ENCODE measurements at regions not wholly inside any gene's neighbourhood (a gene's known extent, or its start where the extent isn't known, plus 50 kb on each side); places are given as distances from the start of the nearest gene placed in this dataset.

GRCh38 chr11:45450189-45450588 is 164.0 kb upstream of the SYT13 start:
- Histone ChIP-seq H3K27ac (ENCODE audit: low read length) (no peak overlapping the region), H3K9ac (ENCODE audit: low read length) (no peak overlapping the region), H3K4me2 (ENCODE audit: low read length) (no peak overlapping the region), H2AFZ (ENCODE audit: low read depth, low read length) (no peak overlapping the region), H3K4me1 (ENCODE audit: low read length) (no peaks in the 10 kb centered on the region), H3K9me3 (ENCODE audit: insufficient read depth, low read length) (no peaks in the 10 kb centered on the region), H4K20me1 (ENCODE audit: insufficient read depth, low read length) (no peaks in the 10 kb centered on the region), H3K27me3 (ENCODE audit: low read depth, low read length) (peaks cover 30% of the 10 kb centered on the region), H3K79me2 (ENCODE audit: low read length) (no peaks in the 10 kb centered on the region), H3K4me3 (ENCODE audit: low read length) (no peak overlapping the region), H3K36me3 (replicated peaks; ENCODE audit: low read depth, low read length) (no peaks in the 10 kb centered on the region)
- TF ChIP-seq EZH2phosphoT487 (IDR thresholded peaks at IDR 0.05; ENCODE audit: low read depth), result no peak
- TF ChIP-seq, protein P1, sequence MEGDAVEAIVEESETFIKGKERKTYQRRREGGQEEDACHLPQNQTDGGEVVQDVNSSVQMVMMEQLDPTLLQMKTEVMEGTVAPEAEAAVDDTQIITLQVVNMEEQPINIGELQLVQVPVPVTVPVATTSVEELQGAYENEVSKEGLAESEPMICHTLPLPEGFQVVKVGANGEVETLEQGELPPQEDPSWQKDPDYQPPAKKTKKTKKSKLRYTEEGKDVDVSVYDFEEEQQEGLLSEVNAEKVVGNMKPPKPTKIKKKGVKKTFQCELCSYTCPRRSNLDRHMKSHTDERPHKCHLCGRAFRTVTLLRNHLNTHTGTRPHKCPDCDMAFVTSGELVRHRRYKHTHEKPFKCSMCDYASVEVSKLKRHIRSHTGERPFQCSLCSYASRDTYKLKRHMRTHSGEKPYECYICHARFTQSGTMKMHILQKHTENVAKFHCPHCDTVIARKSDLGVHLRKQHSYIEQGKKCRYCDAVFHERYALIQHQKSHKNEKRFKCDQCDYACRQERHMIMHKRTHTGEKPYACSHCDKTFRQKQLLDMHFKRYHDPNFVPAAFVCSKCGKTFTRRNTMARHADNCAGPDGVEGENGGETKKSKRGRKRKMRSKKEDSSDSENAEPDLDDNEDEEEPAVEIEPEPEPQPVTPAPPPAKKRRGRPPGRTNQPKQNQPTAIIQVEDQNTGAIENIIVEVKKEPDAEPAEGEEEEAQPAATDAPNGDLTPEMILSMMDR (IDR thresholded peaks at IDR 0.05; ENCODE audit: low read depth, low read length), result no peak

DNA sequence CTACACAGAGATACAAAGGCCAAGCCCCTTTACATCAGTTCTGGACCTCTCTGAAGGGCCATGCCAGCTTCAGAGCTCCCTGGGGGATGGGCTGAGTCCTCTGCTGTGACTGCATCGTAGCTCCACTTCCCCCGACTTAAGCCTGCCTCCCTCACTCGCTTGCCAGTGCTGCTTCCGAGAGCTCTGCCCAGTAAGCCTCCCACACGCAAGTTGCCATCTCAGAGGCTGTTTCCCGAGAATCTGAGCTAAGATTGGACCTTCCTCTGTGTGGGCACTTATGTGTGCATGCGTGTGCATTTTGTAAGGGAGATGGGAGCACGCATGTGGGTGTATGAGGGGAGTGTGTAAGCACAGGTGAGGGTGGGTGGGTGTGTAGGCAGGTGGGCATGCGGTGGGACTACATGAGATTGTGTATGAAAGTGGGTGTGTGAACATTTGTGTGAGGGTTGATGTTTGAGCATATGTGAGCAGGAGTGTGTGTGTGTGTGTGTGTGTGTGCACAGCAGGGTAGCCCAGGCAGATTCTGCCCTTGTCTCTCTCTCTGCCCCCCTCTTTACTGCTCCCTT is 163.0 kb upstream of the SYT13 start:
- Histone ChIP-seq H3K4me1 (ENCODE audit: low read length) (no peaks in the 10 kb centered on the region), H3K9ac (ENCODE audit: low read length) (no peak overlapping the region), H2AFZ (ENCODE audit: low read depth, low read length) (no peak overlapping the region), H3K9me3 (ENCODE audit: insufficient read depth, low read length) (no peaks in the 10 kb centered on the region), H3K79me2 (ENCODE audit: low read length) (no peaks in the 10 kb centered on the region), H3K4me2 (ENCODE audit: low read length) (no peak overlapping the region), H4K20me1 (ENCODE audit: insufficient read depth, low read length) (no peaks in the 10 kb centered on the region), H3K36me3 (replicated peaks; ENCODE audit: low read depth, low read length) (no peaks in the 10 kb centered on the region), H3K27me3 (ENCODE audit: low read depth, low read length) (peaks cover 33% of the 10 kb centered on the region), H3K27ac (ENCODE audit: low read length) (no peak overlapping the region), H3K4me3 (ENCODE audit: low read length) (no peak overlapping the region)
- TF ChIP-seq, protein P1 (IDR thresholded peaks at IDR 0.05; ENCODE audit: low read depth, low read length), result no peak
- no peak for TF ChIP-seq EZH2phosphoT487 (IDR thresholded peaks at IDR 0.05; ENCODE audit: low read depth)

GRCh38 chr11:45448561-45448960 is 162.4 kb upstream of the SYT13 start:
- Histone ChIP-seq H2AFZ (ENCODE audit: low read depth, low read length) (no peak overlapping the region), H3K27ac (ENCODE audit: low read length) (no peak overlapping the region), H3K4me3 (ENCODE audit: low read length) (no peak overlapping the region), H4K20me1 (ENCODE audit: insufficient read depth, low read length) (no peaks in the 10 kb centered on the region), H3K9me3 (ENCODE audit: insufficient read depth, low read length) (no peaks in the 10 kb centered on the region), H3K4me1 (ENCODE audit: low read length) (no peaks in the 10 kb centered on the region), H3K79me2 (ENCODE audit: low read length) (no peaks in the 10 kb centered on the region), H3K27me3 (ENCODE audit: low read depth, low read length) (peaks cover 39% of the 10 kb centered on the region), H3K9ac (ENCODE audit: low read length) (no peak overlapping the region), H3K4me2 (ENCODE audit: low read length) (no peak overlapping the region), H3K36me3 (replicated peaks; ENCODE audit: low read depth, low read length) (no peaks in the 10 kb centered on the region)
- no peak for TF ChIP-seq EZH2phosphoT487 (IDR thresholded peaks at IDR 0.05; ENCODE audit: low read depth)
- TF ChIP-seq, protein P1 (IDR thresholded peaks at IDR 0.05; ENCODE audit: low read depth, low read length), result no peak

DNA sequence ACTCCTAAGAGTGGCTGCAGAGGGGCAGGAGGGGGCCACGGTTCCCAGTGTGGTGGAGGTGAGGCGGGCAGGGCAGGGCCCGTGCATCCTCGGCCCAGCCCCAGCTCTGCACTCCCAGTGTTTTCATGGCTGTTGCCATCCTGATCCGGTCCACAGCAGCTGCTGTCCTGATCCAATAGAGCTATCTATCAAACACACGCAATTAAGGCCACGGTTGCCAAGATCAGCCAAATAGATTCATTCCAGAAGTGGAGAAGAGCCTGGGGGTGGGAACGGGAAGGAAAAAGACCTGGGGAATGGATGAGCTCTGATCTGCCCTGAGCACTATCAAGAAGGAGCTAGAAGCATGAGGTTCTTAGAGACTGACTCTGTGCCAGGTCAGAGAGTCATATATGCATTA is 160.9 kb upstream of the SYT13 start:
- no peak overlapping the region for H3K4me2 ChIP-seq (ENCODE audit: low read length)
- no peaks in the 10 kb centered on the region for H3K36me3 ChIP-seq (replicated peaks; ENCODE audit: low read depth, low read length)
- TF ChIP-seq, protein P1 (IDR thresholded peaks at IDR 0.05; ENCODE audit: low read depth, low read length), result no peak
- TF ChIP-seq EZH2phosphoT487 (IDR thresholded peaks at IDR 0.05; ENCODE audit: low read depth), result no peak
- H4K20me1 ChIP-seq (ENCODE audit: insufficient read depth, low read length), result no peaks in the 10 kb centered on the region
- peaks cover 39% of the 10 kb centered on the region for H3K27me3 ChIP-seq (ENCODE audit: low read depth, low read length)
- no peak overlapping the region for H3K27ac ChIP-seq (ENCODE audit: low read length)
- no peak overlapping the region for H2AFZ ChIP-seq (ENCODE audit: low read depth, low read length)
- no peak overlapping the region for H3K9ac ChIP-seq (ENCODE audit: low read length)
- no peaks in the 10 kb centered on the region for H3K79me2 ChIP-seq (ENCODE audit: low read length)
- H3K4me3 ChIP-seq (ENCODE audit: low read length), result no peak overlapping the region
- no peaks in the 10 kb centered on the region for H3K9me3 ChIP-seq (ENCODE audit: insufficient read depth, low read length)
- no peaks in the 10 kb centered on the region for H3K4me1 ChIP-seq (ENCODE audit: low read length)

Measured in OCI-LY3 (cell line).